ENCODE measurements at regions not wholly inside any gene's neighbourhood (a gene's known extent, or its start where the extent isn't known, plus 50 kb on each side); places are given as distances from the start of the nearest gene placed in this dataset.

DNA sequence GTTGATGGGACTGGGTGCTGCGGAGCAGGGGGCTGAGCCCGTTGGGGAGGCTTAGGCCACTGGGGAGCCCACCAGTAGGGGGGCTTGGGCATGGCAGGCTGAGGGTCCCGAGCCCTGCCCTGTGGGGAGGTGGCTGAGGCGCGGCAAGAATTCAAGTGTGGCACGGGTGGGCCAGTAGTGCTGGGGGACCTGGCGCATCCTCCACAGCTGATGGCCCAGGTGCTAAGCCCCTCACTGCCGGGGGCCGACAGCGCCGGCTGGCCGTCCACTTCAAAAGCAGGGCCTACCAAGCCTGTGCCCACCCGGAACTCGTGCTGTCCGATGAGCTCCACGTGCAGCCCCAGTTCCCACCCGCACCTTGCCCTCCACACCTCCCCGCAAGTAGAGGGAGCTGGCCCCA lies 917.5 kb downstream of the TAF11L14 start:
- TF ChIP-seq POLR2AphosphoS5 (IDR thresholded peaks at IDR 0.05; ENCODE audit: low read depth, low read length): no peak
- no peak for TF ChIP-seq CBX5 (IDR thresholded peaks at IDR 0.05; ENCODE audit: low read depth, low read length)
- TF ChIP-seq EP300 (IDR thresholded peaks at IDR 0.05; ENCODE audit: borderline replicate concordance in 1 of 2, low read depth in 2 of 2, low read length in 2 of 2): no peak
- TF ChIP-seq CTBP2 (IDR thresholded peaks at IDR 0.05; ENCODE audit: borderline replicate concordance, insufficient read depth, insufficient read length, low read length): no peak
- no peak for TF ChIP-seq POLR2A (IDR thresholded peaks at IDR 0.05; ENCODE audit: control extremely low read depth in 1 of 2, low read depth in 2 of 2, low read length in 2 of 2)
- no peak for TF ChIP-seq TBP (IDR thresholded peaks at IDR 0.05; ENCODE audit: low read depth, low read length)
- no peak for TF ChIP-seq CTCF (IDR thresholded peaks at IDR 0.05; ENCODE audit: control extremely low read depth in 1 of 3, insufficient read depth in 1 of 3, low read depth in 1 of 3, low read length in 3 of 3)
- no peak for TF ChIP-seq RFX5 (IDR thresholded peaks at IDR 0.05; ENCODE audit: borderline replicate concordance, low read depth, low read length)
- TF ChIP-seq EZH2 (IDR thresholded peaks at IDR 0.05; ENCODE audit: low read depth, low read length, severe bottlenecking): no peak
- TF ChIP-seq YY1 (IDR thresholded peaks at IDR 0.05; ENCODE audit: low read depth, low read length): no peak
- TF ChIP-seq SIN3A (conservative IDR thresholded peaks at IDR 0.05 in 1 of 2, IDR thresholded peaks at IDR 0.05 in 1 of 2; ENCODE audit: low read depth in 1 of 2, low read length in 2 of 2): no peak
- TF ChIP-seq MAFK (IDR thresholded peaks at IDR 0.05; ENCODE audit: low read depth, low read length): no peak
- TF ChIP-seq JUND (IDR thresholded peaks at IDR 0.05; ENCODE audit: low read length): no peak
- TF ChIP-seq, protein P1, sequence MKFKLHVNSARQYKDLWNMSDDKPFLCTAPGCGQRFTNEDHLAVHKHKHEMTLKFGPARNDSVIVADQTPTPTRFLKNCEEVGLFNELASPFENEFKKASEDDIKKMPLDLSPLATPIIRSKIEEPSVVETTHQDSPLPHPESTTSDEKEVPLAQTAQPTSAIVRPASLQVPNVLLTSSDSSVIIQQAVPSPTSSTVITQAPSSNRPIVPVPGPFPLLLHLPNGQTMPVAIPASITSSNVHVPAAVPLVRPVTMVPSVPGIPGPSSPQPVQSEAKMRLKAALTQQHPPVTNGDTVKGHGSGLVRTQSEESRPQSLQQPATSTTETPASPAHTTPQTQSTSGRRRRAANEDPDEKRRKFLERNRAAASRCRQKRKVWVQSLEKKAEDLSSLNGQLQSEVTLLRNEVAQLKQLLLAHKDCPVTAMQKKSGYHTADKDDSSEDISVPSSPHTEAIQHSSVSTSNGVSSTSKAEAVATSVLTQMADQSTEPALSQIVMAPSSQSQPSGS (IDR thresholded peaks at IDR 0.05; ENCODE audit: low read length): no peak

Data from H1 (cell line).